ENCODE measurements at regions not wholly inside any gene's neighbourhood (a gene's known extent, or its start where the extent isn't known, plus 50 kb on each side); places are given as distances from the start of the nearest gene placed in this dataset.

DNA sequence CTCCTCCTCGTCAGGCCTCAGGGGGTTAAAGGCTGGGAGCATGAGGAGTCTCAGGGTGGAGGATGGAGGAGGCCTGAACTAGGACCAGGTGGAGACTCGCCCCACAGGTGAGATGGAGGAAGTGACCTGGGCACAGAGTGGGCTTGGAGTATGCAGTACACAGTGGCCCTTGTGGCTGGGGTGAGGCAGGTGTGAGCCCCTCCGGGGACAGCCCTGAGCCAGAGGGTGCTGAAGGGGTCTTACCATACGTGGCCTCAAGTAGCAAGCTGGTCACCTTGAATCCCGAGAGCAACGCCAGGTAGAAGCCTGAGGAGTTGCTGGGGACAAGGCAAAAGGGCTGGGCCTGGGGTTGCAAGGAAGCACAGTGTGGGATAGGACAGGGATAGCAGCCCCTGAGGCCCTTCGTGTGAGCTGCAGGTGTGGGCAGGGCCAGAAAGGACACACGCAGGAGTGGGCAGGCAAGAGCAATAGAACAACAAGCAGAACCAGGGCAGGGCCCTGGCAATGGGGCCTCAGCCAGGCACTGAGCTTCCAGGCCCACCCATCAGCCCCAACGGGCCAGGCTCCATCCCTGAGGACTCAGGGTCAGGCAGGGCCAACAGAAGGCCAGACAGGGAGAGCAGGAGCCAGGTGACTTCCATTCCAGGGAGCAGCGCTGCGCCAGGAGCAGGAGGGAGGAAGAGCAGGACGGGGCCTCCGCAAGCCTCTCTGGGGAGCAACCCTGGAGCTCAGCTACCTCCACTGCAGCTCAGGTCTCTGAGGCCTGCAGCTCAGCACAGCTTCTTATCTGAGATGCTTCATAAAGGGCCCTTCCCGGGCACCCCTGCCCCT lies 64.2 kb upstream of the TNRC6C start:
- TF ChIP-seq POLR2A (IDR thresholded peaks at IDR 0.05; ENCODE audit: low read depth, low read length) (no peak), POLR2AphosphoS5 (IDR thresholded peaks at IDR 0.05; ENCODE audit: low read depth, low read length) (no peak), SPI1 (IDR thresholded peaks at IDR 0.05; ENCODE audit: low read depth, low read length) (no peak), TAF1 (IDR thresholded peaks at IDR 0.05; ENCODE audit: low read depth, low read length) (no peak)
